ENCODE measurements at regions not wholly inside any gene's neighbourhood (a gene's known extent, or its start where the extent isn't known, plus 50 kb on each side); places are given as distances from the start of the nearest gene placed in this dataset.

- TF ChIP-seq EP300 (IDR thresholded peaks at IDR 0.05; ENCODE audit: low read depth), result no peak
- TF ChIP-seq, protein P1, sequence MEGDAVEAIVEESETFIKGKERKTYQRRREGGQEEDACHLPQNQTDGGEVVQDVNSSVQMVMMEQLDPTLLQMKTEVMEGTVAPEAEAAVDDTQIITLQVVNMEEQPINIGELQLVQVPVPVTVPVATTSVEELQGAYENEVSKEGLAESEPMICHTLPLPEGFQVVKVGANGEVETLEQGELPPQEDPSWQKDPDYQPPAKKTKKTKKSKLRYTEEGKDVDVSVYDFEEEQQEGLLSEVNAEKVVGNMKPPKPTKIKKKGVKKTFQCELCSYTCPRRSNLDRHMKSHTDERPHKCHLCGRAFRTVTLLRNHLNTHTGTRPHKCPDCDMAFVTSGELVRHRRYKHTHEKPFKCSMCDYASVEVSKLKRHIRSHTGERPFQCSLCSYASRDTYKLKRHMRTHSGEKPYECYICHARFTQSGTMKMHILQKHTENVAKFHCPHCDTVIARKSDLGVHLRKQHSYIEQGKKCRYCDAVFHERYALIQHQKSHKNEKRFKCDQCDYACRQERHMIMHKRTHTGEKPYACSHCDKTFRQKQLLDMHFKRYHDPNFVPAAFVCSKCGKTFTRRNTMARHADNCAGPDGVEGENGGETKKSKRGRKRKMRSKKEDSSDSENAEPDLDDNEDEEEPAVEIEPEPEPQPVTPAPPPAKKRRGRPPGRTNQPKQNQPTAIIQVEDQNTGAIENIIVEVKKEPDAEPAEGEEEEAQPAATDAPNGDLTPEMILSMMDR (IDR thresholded peaks at IDR 0.05), result no peak
- TF ChIP-seq POLR2A (IDR thresholded peaks at IDR 0.05), result no peak
Measured at GRCh38 chr6:73989428-73989827, 293.4 kb downstream of the CD109 start.

Measured in transverse colon (tissue), 3 donors.